ENCODE measurements at regions not wholly inside any gene's neighbourhood (a gene's known extent, or its start where the extent isn't known, plus 50 kb on each side); places are given as distances from the start of the nearest gene placed in this dataset.
"Not testable (repeated sequence)": the region's sequence is repeated elsewhere in the genome, so short reads cannot be mapped to it uniquely, and the experiment has no call there.

DNA sequence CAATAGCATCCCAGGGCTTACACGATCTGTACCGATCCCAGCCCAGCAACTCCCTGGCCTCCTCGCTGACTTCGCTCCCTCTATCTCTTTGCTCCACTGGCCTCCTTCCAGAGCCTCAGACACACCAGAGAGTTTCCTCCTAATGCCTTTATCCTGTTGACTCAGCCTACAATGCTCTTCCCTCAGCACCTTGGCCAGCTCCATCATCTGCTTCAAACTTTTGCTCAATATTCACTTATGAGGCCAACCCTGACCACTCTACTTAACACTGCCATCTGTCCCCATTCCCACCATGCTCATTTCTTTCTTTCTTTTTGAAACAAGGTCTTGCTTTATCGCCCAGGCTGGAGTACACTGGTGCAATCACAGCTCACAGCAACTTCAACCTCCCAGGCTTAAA, 180.9 kb downstream of the CEP170 start:
- H3K18ac ChIP-seq (ENCODE audit: low read length); H3K9ac ChIP-seq (ENCODE audit: low read depth, low read length, poor library complexity); H3K27ac ChIP-seq (replicated peaks; ENCODE audit: low read length); H3K4me3 ChIP-seq (ENCODE audit: low read length in 2 of 2); H3K4me2 ChIP-seq (ENCODE audit: insufficient read depth, low read length, poor library complexity, severe bottlenecking); H4K8ac ChIP-seq (ENCODE audit: low read depth, low read length); H3K4ac ChIP-seq (ENCODE audit: low read length); H3K4me1 ChIP-seq (ENCODE audit: control insufficient read depth in 2 of 2, insufficient read depth in 1 of 2, low read depth in 1 of 2, low read length in 2 of 2); H3K9me3 ChIP-seq (replicated peaks in 1 of 2; ENCODE audit: control insufficient read depth in 2 of 2, insufficient read depth in 1 of 2, low read depth in 1 of 2, low read length in 2 of 2); H2BK12ac ChIP-seq (ENCODE audit: low read length); H2BK120ac ChIP-seq (ENCODE audit: low read depth, low read length); H3K14ac ChIP-seq (ENCODE audit: low read length); H3K23ac ChIP-seq (ENCODE audit: low read depth, low read length, poor library complexity); H3K36me3 ChIP-seq (replicated peaks in 1 of 2; ENCODE audit: control insufficient read depth in 2 of 2, insufficient read depth in 2 of 2, low read length in 2 of 2); DNase-seq (ENCODE audit: low spot score); H3K27me3 ChIP-seq (ENCODE audit: control insufficient read depth in 3 of 3, insufficient read depth in 3 of 3, low read depth in 1 of 3, low read length in 3 of 3); H3K79me1 ChIP-seq (ENCODE audit: low read depth, low read length); H2BK5ac ChIP-seq (ENCODE audit: low read length); H2AK5ac ChIP-seq (ENCODE audit: low read depth, low read length); H2BK15ac ChIP-seq (ENCODE audit: low read length); H2AFZ ChIP-seq (ENCODE audit: low read length); H4K91ac ChIP-seq (ENCODE audit: low read depth, low read length, poor library complexity): not testable (repeated sequence)
- no CpG with 5 or more reads among the region's 5 CpGs for whole genome bisulfite sequencing, 2 donors (ENCODE audit: extremely low coverage in 2 of 2, insufficient read length in 2 of 2, insufficient replicate concordance in 1 of 2)

DNA sequence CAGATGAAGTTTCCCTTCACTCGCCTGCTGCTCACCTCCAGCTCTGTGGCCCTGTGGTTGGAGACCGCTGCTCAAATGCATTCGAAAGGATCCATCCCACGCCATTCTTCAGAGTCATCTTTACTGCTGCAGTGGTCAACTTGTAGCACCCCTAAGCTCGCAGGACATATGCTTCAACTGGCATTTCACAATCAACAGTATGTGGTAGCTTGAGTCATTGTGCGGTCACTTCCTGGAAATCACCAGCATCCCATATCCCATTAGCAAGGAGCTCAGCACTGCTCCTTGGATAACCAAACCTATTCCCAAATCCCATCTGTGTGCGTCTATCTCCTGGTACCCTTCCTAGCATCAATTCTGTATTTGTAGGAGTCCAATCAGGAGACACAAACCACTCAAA, 188.0 kb downstream of the CEP170 start:
- not testable (repeated sequence) for H3K4ac ChIP-seq (ENCODE audit: low read length); H2BK15ac ChIP-seq (ENCODE audit: low read length); H3K79me1 ChIP-seq (ENCODE audit: low read depth, low read length); H3K23ac ChIP-seq (ENCODE audit: low read depth, low read length, poor library complexity); H3K4me2 ChIP-seq (ENCODE audit: insufficient read depth, low read length, poor library complexity, severe bottlenecking); H3K27ac ChIP-seq (replicated peaks; ENCODE audit: low read length); H3K4me3 ChIP-seq (ENCODE audit: low read length in 2 of 2); H2BK12ac ChIP-seq (ENCODE audit: low read length); H2BK5ac ChIP-seq (ENCODE audit: low read length); H3K18ac ChIP-seq (ENCODE audit: low read length); H2BK120ac ChIP-seq (ENCODE audit: low read depth, low read length); H3K14ac ChIP-seq (ENCODE audit: low read length); H3K4me1 ChIP-seq (ENCODE audit: control insufficient read depth in 2 of 2, insufficient read depth in 1 of 2, low read depth in 1 of 2, low read length in 2 of 2); H3K36me3 ChIP-seq (replicated peaks in 1 of 2; ENCODE audit: control insufficient read depth in 2 of 2, insufficient read depth in 2 of 2, low read length in 2 of 2); H2AFZ ChIP-seq (ENCODE audit: low read length); H4K91ac ChIP-seq (ENCODE audit: low read depth, low read length, poor library complexity); H2AK5ac ChIP-seq (ENCODE audit: low read depth, low read length); H3K9me3 ChIP-seq (replicated peaks in 1 of 2; ENCODE audit: control insufficient read depth in 2 of 2, insufficient read depth in 1 of 2, low read depth in 1 of 2, low read length in 2 of 2); DNase-seq (ENCODE audit: low spot score); H3K27me3 ChIP-seq (ENCODE audit: control insufficient read depth in 3 of 3, insufficient read depth in 3 of 3, low read depth in 1 of 3, low read length in 3 of 3); H4K8ac ChIP-seq (ENCODE audit: low read depth, low read length); H3K9ac ChIP-seq (ENCODE audit: low read depth, low read length, poor library complexity)
- WGBS, 2 donors (ENCODE audit: extremely low coverage in 2 of 2, insufficient read length in 2 of 2, insufficient replicate concordance in 1 of 2) = no CpG with 5 or more reads among the region's 7 CpGs

DNA sequence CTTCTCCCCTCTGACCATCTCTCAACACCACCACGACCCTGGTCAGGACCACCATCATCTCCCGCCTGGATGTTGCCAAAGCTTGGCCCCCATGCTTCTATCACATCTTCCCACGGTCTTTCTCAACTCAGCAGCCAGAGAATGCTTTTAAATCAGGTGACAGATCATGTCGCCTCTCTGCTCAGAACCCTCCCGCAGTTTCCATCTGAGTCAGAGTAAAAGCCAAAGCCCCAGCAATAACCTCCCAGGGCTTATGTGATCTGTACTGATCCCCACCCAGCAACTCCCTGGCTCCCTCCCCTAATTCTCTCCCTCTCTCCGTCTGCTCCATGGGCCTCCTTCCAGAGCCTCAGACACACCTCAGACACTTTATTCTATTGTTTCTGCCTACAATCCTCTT, 193.1 kb downstream of the CEP170 start:
- no CpG with 5 or more reads among the region's 6 CpGs for WGBS, 2 donors (ENCODE audit: extremely low coverage in 2 of 2, insufficient read length in 2 of 2, insufficient replicate concordance in 1 of 2)
- H3K14ac ChIP-seq (ENCODE audit: low read length); DNase-seq (ENCODE audit: low spot score): not testable (repeated sequence)

DNA sequence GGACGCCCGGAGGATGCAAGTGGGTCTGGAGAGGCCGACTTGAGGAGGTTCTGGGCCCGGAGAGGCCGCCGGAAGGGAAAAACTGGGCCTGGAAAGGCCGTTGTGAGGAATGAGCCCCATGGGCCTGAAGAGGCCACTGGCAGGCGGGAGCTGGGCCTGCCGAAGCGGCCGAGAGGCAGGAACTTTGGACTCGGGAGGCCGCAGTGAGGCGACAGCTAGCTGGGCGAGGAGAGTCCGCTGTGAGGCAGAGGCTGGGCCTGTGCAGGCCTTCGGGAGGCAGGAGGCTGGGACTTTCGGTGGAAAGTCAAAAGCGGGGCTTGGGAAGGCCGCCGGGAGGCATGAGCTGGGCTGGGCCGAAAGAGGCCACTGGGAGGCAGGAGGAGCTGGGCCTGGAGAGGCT, 199.6 kb downstream of the CEP170 start:
- not testable (repeated sequence) for H3K27me3 ChIP-seq (ENCODE audit: control insufficient read depth in 3 of 3, insufficient read depth in 3 of 3, low read depth in 1 of 3, low read length in 3 of 3); H3K4me2 ChIP-seq (ENCODE audit: insufficient read depth, low read length, poor library complexity, severe bottlenecking); H2AFZ ChIP-seq (ENCODE audit: low read length); H2AK5ac ChIP-seq (ENCODE audit: low read depth, low read length); H2BK120ac ChIP-seq (ENCODE audit: low read depth, low read length); H3K27ac ChIP-seq (replicated peaks; ENCODE audit: low read length); H4K8ac ChIP-seq (ENCODE audit: low read depth, low read length); H2BK15ac ChIP-seq (ENCODE audit: low read length); H3K14ac ChIP-seq (ENCODE audit: low read length); DNase-seq (ENCODE audit: low spot score); H3K23ac ChIP-seq (ENCODE audit: low read depth, low read length, poor library complexity); H3K4me1 ChIP-seq (ENCODE audit: control insufficient read depth in 2 of 2, insufficient read depth in 1 of 2, low read depth in 1 of 2, low read length in 2 of 2); H3K4ac ChIP-seq (ENCODE audit: low read length); H2BK12ac ChIP-seq (ENCODE audit: low read length); H3K9ac ChIP-seq (ENCODE audit: low read depth, low read length, poor library complexity); H2BK5ac ChIP-seq (ENCODE audit: low read length); H3K18ac ChIP-seq (ENCODE audit: low read length); H3K9me3 ChIP-seq (replicated peaks in 1 of 2; ENCODE audit: control insufficient read depth in 2 of 2, insufficient read depth in 1 of 2, low read depth in 1 of 2, low read length in 2 of 2); H3K4me3 ChIP-seq (ENCODE audit: low read length in 2 of 2); H3K36me3 ChIP-seq (replicated peaks in 1 of 2; ENCODE audit: control insufficient read depth in 2 of 2, insufficient read depth in 2 of 2, low read length in 2 of 2); H3K79me1 ChIP-seq (ENCODE audit: low read depth, low read length); H4K91ac ChIP-seq (ENCODE audit: low read depth, low read length, poor library complexity)
- no CpG with 5 or more reads among the region's 22 CpGs for WGBS, 2 donors (ENCODE audit: extremely low coverage in 2 of 2, insufficient read length in 2 of 2, insufficient replicate concordance in 1 of 2)

More for the DNA sequence above, 193.1 kb downstream of the CEP170 start:
- not testable (repeated sequence) for H4K91ac ChIP-seq (ENCODE audit: low read depth, low read length, poor library complexity); H2BK12ac ChIP-seq (ENCODE audit: low read length); H3K4me1 ChIP-seq (ENCODE audit: control insufficient read depth in 2 of 2, insufficient read depth in 1 of 2, low read depth in 1 of 2, low read length in 2 of 2); H2AK5ac ChIP-seq (ENCODE audit: low read depth, low read length); H4K8ac ChIP-seq (ENCODE audit: low read depth, low read length); H3K18ac ChIP-seq (ENCODE audit: low read length); H3K9me3 ChIP-seq (replicated peaks in 1 of 2; ENCODE audit: control insufficient read depth in 2 of 2, insufficient read depth in 1 of 2, low read depth in 1 of 2, low read length in 2 of 2); H3K9ac ChIP-seq (ENCODE audit: low read depth, low read length, poor library complexity); H3K79me1 ChIP-seq (ENCODE audit: low read depth, low read length); H3K4me2 ChIP-seq (ENCODE audit: insufficient read depth, low read length, poor library complexity, severe bottlenecking); H3K27ac ChIP-seq (replicated peaks; ENCODE audit: low read length); H3K23ac ChIP-seq (ENCODE audit: low read depth, low read length, poor library complexity); H3K36me3 ChIP-seq (replicated peaks in 1 of 2; ENCODE audit: control insufficient read depth in 2 of 2, insufficient read depth in 2 of 2, low read length in 2 of 2); H2BK120ac ChIP-seq (ENCODE audit: low read depth, low read length); H3K4me3 ChIP-seq (ENCODE audit: low read length in 2 of 2); H2BK15ac ChIP-seq (ENCODE audit: low read length); H3K4ac ChIP-seq (ENCODE audit: low read length); H2BK5ac ChIP-seq (ENCODE audit: low read length); H3K27me3 ChIP-seq (ENCODE audit: control insufficient read depth in 3 of 3, insufficient read depth in 3 of 3, low read depth in 1 of 3, low read length in 3 of 3); H2AFZ ChIP-seq (ENCODE audit: low read length)
